CD4-positive, alpha-beta T cell (primary cell): ENCODE measurements at regions not wholly inside any gene's neighbourhood (a gene's known extent, or its start where the extent isn't known, plus 50 kb on each side); places are given as distances from the start of the nearest gene placed in this dataset.

Experiments used
- ATAC-seq: fragments of 200-7000 bp; cut with Tn5 transposase; one replicate; pipeline ENCODE4 v1.10.0; 2022; ENCODE audit warnings: mild to moderate bottlenecking; ENCODE audit not compliant: poor library complexity
- CTCF ChIA-PET: fragments of 350-600 bp; sonication (Branson Sonifier 250); formaldehyde crosslinking; loops from one replicate; lab custom pipeline; 2021; ENCODE audit warnings: antibody characterized with exemption, inconsistent platforms; lab: Charles Lee
- POLR2A ChIA-PET: fragments of 350-600 bp; sonication (Branson Sonifier 250); formaldehyde crosslinking; loops from one replicate; lab custom pipeline; 2021; ENCODE audit warnings: antibody characterized with exemption, inconsistent platforms; lab: Charles Lee
- DNase-seq, 14 experiments: peaks; one replicate each; pipeline ENCODE4 v3.0.0-alpha.2; 2013 to 2020; ENCODE audit warnings: mixed read lengths in 2 of 14
- H3K27ac ChIP-seq, 2 donors: one replicate each; pipeline versions ENCODE4 v1.5.1 to v1.7.0; 2013; ENCODE audit warnings: low read length in 2 of 2, low read depth in 1 of 2, mild to moderate bottlenecking in 1 of 2
- H3K27me3 ChIP-seq, 2 experiments: 1 replicate in 1 of 2; 2 replicates in 1 of 2; pipeline versions ENCODE4 v1.6.1 to v1.7.0; 2013; ENCODE audit warnings: low read length in 2 of 2, control low read depth in 1 of 2, mild to moderate bottlenecking in 1 of 2, moderate library complexity in 1 of 2; ENCODE audit not compliant: insufficient read depth in 2 of 2, control insufficient read depth in 1 of 2
- H3K36me3 ChIP-seq: one replicate; pipeline ENCODE4 v1.6.1; 2013; ENCODE audit warnings: low read length, control low read depth; ENCODE audit not compliant: insufficient read depth
- H3K4me1 ChIP-seq: one replicate; pipeline ENCODE4 v1.6.1; 2013; ENCODE audit warnings: low read length, control low read depth; ENCODE audit not compliant: insufficient read depth
- H3K4me3 ChIP-seq: one replicate; pipeline ENCODE4 v1.5.1; 2013; ENCODE audit warnings: mild to moderate bottlenecking, low read length, moderate library complexity
- H3K9me3 ChIP-seq, 2 experiments: 1 replicate in 1 of 2; 2 replicates in 1 of 2; pipeline versions ENCODE4 v1.6.1 to v1.7.0; 2013; ENCODE audit warnings: low read length in 2 of 2, mild to moderate bottlenecking in 2 of 2, control low read depth in 1 of 2, moderate library complexity in 1 of 2; ENCODE audit not compliant: control insufficient read depth in 1 of 2, insufficient read depth in 1 of 2
- H3K27ac Mint-ChIP-seq: one replicate; pipeline ENCODE4 v1.8.0; 2020; ENCODE audit warnings: mixed read lengths
- H3K27me3 Mint-ChIP-seq: one replicate; pipeline ENCODE4 v1.8.0; 2021; ENCODE audit warnings: mixed read lengths
- H3K36me3 Mint-ChIP-seq: one replicate; pipeline ENCODE4 v1.8.0; 2021; ENCODE audit warnings: low read depth, mixed read lengths
- H3K4me1 Mint-ChIP-seq: one replicate; pipeline ENCODE4 v1.8.0; 2021; ENCODE audit warnings: low read depth, mixed read lengths
- H3K4me3 Mint-ChIP-seq: one replicate; pipeline ENCODE4 v1.8.0; 2020; ENCODE audit warnings: mild to moderate bottlenecking, mixed read lengths
- H3K9me3 Mint-ChIP-seq: one replicate; pipeline ENCODE4 v1.8.0; 2020; ENCODE audit warnings: mixed read lengths
- CTCF ChIP-seq: fragments of 200-600 bp; IDR thresholded peaks from one replicate; pipeline ENCODE4 v1.8.0; 2022; ENCODE audit warnings: antibody characterized with exemption, mild to moderate bottlenecking
- intact Hi-C, 2 experiments: fragments of 100-400 bp; cut with DNase I in 1 of 2; cut with micrococcal nuclease in 1 of 2; formaldehyde crosslinking; loops; one replicate each; pipeline versions ENCODE4 v1.15.1 to v1.9.0; 2023 to 2025; cut with DNase I, micrococcal nuclease

- TF ChIP-seq CTCF: no peak
- Histone ChIP-seq H3K4me1 (no peaks in the 10 kb centered on the region), H3K27me3 (no peaks in the 10 kb centered on the region), H3K4me3 (no peak overlapping the region), H3K36me3 (no peaks in the 10 kb centered on the region), H3K27ac (no peak overlapping the region), H3K9me3 (peaks cover 0 to 7% of the 10 kb centered on the region in 2 experiments)
- Mint-ChIP-seq H3K4me3 (no peak overlapping the region), H3K27ac (no peak overlapping the region), H3K36me3 (no peaks in the 10 kb centered on the region), H3K27me3 (no peaks in the 10 kb centered on the region), H3K9me3 (no peaks in the 10 kb centered on the region), H3K4me1 (no peaks in the 10 kb centered on the region)
- DNase-seq: no peak
- no peak for ATAC-seq
- POLR2A ChIA-PET: no interaction called here
- intact Hi-C loops: no loop called here
- CTCF ChIA-PET: no interaction called here
Measured at GRCh38 chr18:38353149-38353548, 787.6 kb upstream of the CELF4 start.

GRCh38 chr18:38350141-38350540 lies 784.5 kb upstream of the CELF4 start:
- Mint-ChIP-seq H3K4me3 (no peak overlapping the region), H3K27ac (no peak overlapping the region)
- POLR2A ChIA-PET: no interaction called here

GRCh38 chr18:38330573-38330972 lies 765.0 kb upstream of the CELF4 start:
- H3K36me3 ChIP-seq: no peaks in the 10 kb centered on the region
- no peaks in the 10 kb centered on the region for H3K27me3 ChIP-seq
- ChIA-PET CTCF (no interaction called here), POLR2A (no interaction called here)
- intact Hi-C loops: loop anchor here in 1 of 2 experiments (10.0 kb wide), 1 partner anchor 64 kb away; no protein-coding TSS in a partner anchor
- no peak for ATAC-seq
- H3K4me1 ChIP-seq: no peaks in the 10 kb centered on the region
- Mint-ChIP-seq H3K36me3 (no peaks in the 10 kb centered on the region), H3K4me3 (no peak overlapping the region), H3K27ac (no peak overlapping the region), H3K9me3 (peaks cover 5% of the 10 kb centered on the region), H3K27me3 (no peaks in the 10 kb centered on the region), H3K4me1 (no peaks in the 10 kb centered on the region)
- H3K4me3 ChIP-seq: no peak overlapping the region
- TF ChIP-seq CTCF: no peak
- no peak overlapping the region for H3K27ac ChIP-seq
- DNase-seq: no peak
- H3K9me3 ChIP-seq: no peaks in the 10 kb centered on the region

More at GRCh38 chr18:38350141-38350540, 784.5 kb upstream of the CELF4 start:
- Mint-ChIP-seq H3K27me3 (no peaks in the 10 kb centered on the region), H3K9me3 (no peaks in the 10 kb centered on the region), H3K4me1 (no peaks in the 10 kb centered on the region), H3K36me3 (no peaks in the 10 kb centered on the region)
- Histone ChIP-seq H3K4me1 (no peaks in the 10 kb centered on the region), H3K36me3 (no peaks in the 10 kb centered on the region), H3K27ac (no peak overlapping the region), H3K9me3 (peaks cover 0 to 4% of the 10 kb centered on the region in 2 experiments), H3K4me3 (no peak overlapping the region), H3K27me3 (no peaks in the 10 kb centered on the region)
- intact Hi-C loops: no loop called here
- no peak for TF ChIP-seq CTCF
- DNase-seq (no peak), ATAC-seq (no peak)
- CTCF ChIA-PET: no interaction called here
